H9 (cell line): ENCODE measurements at regions not wholly inside any gene's neighbourhood (a gene's known extent, or its start where the extent isn't known, plus 50 kb on each side); places are given as distances from the start of the nearest gene placed in this dataset.

Experiments used
- DNase-seq: peaks from one replicate; pipeline ENCODE4 v3.0.0-alpha.2; 2017
- H2AFZ ChIP-seq: one replicate; pipeline ENCODE4 v1.6.1; 2013; ENCODE audit warnings: mild to moderate bottlenecking, low read length, control low read depth, moderate library complexity
- H2AK5ac ChIP-seq: 2 replicates; pipeline ENCODE4 v1.6.1; 2013; ENCODE audit warnings: low read length, control low read depth, mixed read lengths; ENCODE audit not compliant: insufficient read length
- H2BK120ac ChIP-seq: one replicate; pipeline ENCODE4 v1.6.1; 2013; ENCODE audit warnings: low read depth, mild to moderate bottlenecking, low read length, control low read depth, inconsistent platforms; ENCODE audit not compliant: poor library complexity, severe bottlenecking
- H2BK12ac ChIP-seq: 2 replicates; pipeline ENCODE4 v1.6.1; 2013; ENCODE audit warnings: low read length, control low read depth, mixed read lengths, low read depth; ENCODE audit not compliant: insufficient read length
- H2BK15ac ChIP-seq: 2 replicates; pipeline ENCODE4 v1.6.1; 2013; ENCODE audit warnings: low read depth, low read length, control low read depth
- H2BK20ac ChIP-seq: one replicate; pipeline ENCODE4 v1.6.1; 2013; ENCODE audit warnings: low read depth, mild to moderate bottlenecking, low read length, control low read depth, inconsistent platforms; ENCODE audit not compliant: poor library complexity, severe bottlenecking
- H2BK5ac ChIP-seq: 2 replicates; pipeline ENCODE4 v1.6.1; 2013; ENCODE audit warnings: low read length, control low read depth, mixed read lengths; ENCODE audit not compliant: insufficient read length
- H3K14ac ChIP-seq: 2 replicates; pipeline ENCODE4 v1.6.1; 2013; ENCODE audit warnings: low read length, control low read depth; ENCODE audit not compliant: insufficient read depth
- H3K18ac ChIP-seq: 2 replicates; pipeline ENCODE4 v1.6.1; 2013; ENCODE audit warnings: low read depth, mild to moderate bottlenecking, mixed read lengths, low read length, control low read depth; ENCODE audit not compliant: insufficient read length
- H3K23ac ChIP-seq: 2 replicates; pipeline ENCODE4 v1.6.1; 2013; ENCODE audit warnings: low read length, control low read depth, mixed read lengths, low read depth; ENCODE audit not compliant: insufficient read length
- H3K23me2 ChIP-seq: 2 replicates; pipeline ENCODE4 v1.6.1; 2013; ENCODE audit warnings: low read depth, mild to moderate bottlenecking, mixed read lengths, low read length, control low read depth; ENCODE audit not compliant: insufficient read length, poor library complexity, severe bottlenecking
- H3K27ac ChIP-seq: 2 replicates; pipeline ENCODE4 v1.5.1; 2013; ENCODE audit warnings: low read length, control low read depth, mixed read lengths, low read depth; ENCODE audit not compliant: insufficient read length
- H3K27me3 ChIP-seq: 2 replicates; pipeline ENCODE4 v1.6.1; 2013; ENCODE audit warnings: low read length, control low read depth, inconsistent platforms; ENCODE audit not compliant: insufficient read depth
- H3K4ac ChIP-seq: 2 replicates; pipeline ENCODE4 v1.6.1; 2013; ENCODE audit warnings: low read depth, mild to moderate bottlenecking, control low read depth, inconsistent platforms, low read length, moderate library complexity
- H3K4me1 ChIP-seq: 2 replicates; pipeline ENCODE4 v1.6.1; 2013; ENCODE audit warnings: low read length, control low read depth, inconsistent platforms; ENCODE audit not compliant: insufficient read depth
- H3K4me2 ChIP-seq: 2 replicates; pipeline ENCODE4 v1.6.1; 2013; ENCODE audit warnings: low read length, control low read depth, mixed read lengths; ENCODE audit not compliant: insufficient read length, insufficient read depth
- H3K56ac ChIP-seq: 2 replicates; pipeline ENCODE4 v1.6.1; 2013; ENCODE audit warnings: low read depth, mild to moderate bottlenecking, mixed read lengths, low read length, control low read depth; ENCODE audit not compliant: insufficient read length
- H3K79me1 ChIP-seq: 2 replicates; pipeline ENCODE4 v1.6.1; 2013; ENCODE audit warnings: low read depth, mild to moderate bottlenecking, moderate library complexity, low read length, control low read depth, inconsistent platforms; ENCODE audit not compliant: insufficient read depth, poor library complexity, severe bottlenecking
- H3K79me2 ChIP-seq: 2 replicates; pipeline ENCODE4 v1.6.1; 2013; ENCODE audit warnings: low read length, control low read depth, inconsistent platforms; ENCODE audit not compliant: insufficient read depth
- H3K9ac ChIP-seq: 2 replicates; pipeline ENCODE4 v1.6.1; 2013; ENCODE audit warnings: low read length, control low read depth, mixed read lengths; ENCODE audit not compliant: insufficient read length; ENCODE audit errors: extremely low read depth
- H3K9me3 ChIP-seq: one replicate; pipeline ENCODE4 v1.6.1; 2013; ENCODE audit warnings: low read depth, low read length, inconsistent platforms; ENCODE audit not compliant: control insufficient read depth
- H3T11ph ChIP-seq: one replicate; pipeline ENCODE4 v1.6.1; 2013; ENCODE audit warnings: mild to moderate bottlenecking, low read length, control low read depth, inconsistent platforms
- H4K20me1 ChIP-seq: one replicate; pipeline ENCODE4 v1.6.1; 2013; ENCODE audit not compliant: control insufficient read depth, insufficient read length, insufficient read depth
- H4K5ac ChIP-seq: 2 replicates; pipeline ENCODE4 v1.6.1; 2013; ENCODE audit warnings: low read depth, mild to moderate bottlenecking, mixed read lengths, low read length, control low read depth; ENCODE audit not compliant: insufficient read length
- H4K8ac ChIP-seq: replicated peaks from 2 replicates; pipeline ENCODE4 v1.6.1; 2013; ENCODE audit warnings: low read length, control low read depth, mixed read lengths, low read depth; ENCODE audit not compliant: insufficient read length
- H4K91ac ChIP-seq: 2 replicates; pipeline ENCODE4 v1.6.1; 2013; ENCODE audit warnings: low read depth, mild to moderate bottlenecking, moderate library complexity, mixed read lengths, low read length, control low read depth; ENCODE audit not compliant: insufficient read length
- H3K27ac Mint-ChIP-seq, 3 experiments: 2 replicates in 2 of 3; 3 replicates in 1 of 3; pipeline ENCODE4 v1.8.0; 2020 to 2021; ENCODE audit warnings: mixed read lengths in 3 of 3, mild to moderate bottlenecking in 1 of 3, moderate library complexity in 1 of 3
- H3K27me3 Mint-ChIP-seq: 2 replicates; pipeline ENCODE4 v1.8.0; 2021; ENCODE audit warnings: low read depth, mild to moderate bottlenecking, moderate library complexity, mixed read lengths
- H3K36me3 Mint-ChIP-seq, 3 experiments: 2 replicates in 2 of 3; 3 replicates in 1 of 3; pipeline ENCODE4 v1.8.0; 2020 to 2021; ENCODE audit warnings: low read depth in 3 of 3, mixed read lengths in 3 of 3; ENCODE audit not compliant: insufficient read depth in 1 of 3
- H3K4me1 Mint-ChIP-seq, 2 experiments: 2 replicates each; pipeline ENCODE4 v1.8.0; 2020; ENCODE audit warnings: mixed read lengths in 2 of 2
- H3K4me3 Mint-ChIP-seq, 2 experiments: 2 replicates in 1 of 2; 3 replicates in 1 of 2; pipeline ENCODE4 v1.8.0; 2020 to 2021; ENCODE audit warnings: mild to moderate bottlenecking in 2 of 2, mixed read lengths in 2 of 2, moderate library complexity in 1 of 2
- H3K9me3 Mint-ChIP-seq, 2 experiments: 2 replicates in 1 of 2; 3 replicates in 1 of 2; pipeline ENCODE4 v1.8.0; 2020; ENCODE audit warnings: mild to moderate bottlenecking in 2 of 2, mixed read lengths in 2 of 2, moderate library complexity in 1 of 2
- CTCF ChIP-seq: fragments of 200-600 bp; sonication (generic); conservative IDR thresholded peaks from 3 replicates; pipeline ENCODE4 v1.8.0; 2021; ENCODE audit warnings: antibody characterized with exemption, mild to moderate bottlenecking
- WGBS: extraction: QIAGEN DNeasy Blood & Tissue Kit; methylation state at CpG from one replicate; pipeline ENCODE4 v1.1.7; 2013; ENCODE audit warnings: missing lambda C conversion rate, low lambda C conversion rate, mixed read lengths; ENCODE audit not compliant: insufficient read length; ENCODE audit errors: extremely low coverage; 5-methylcytosine and 5-hydroxymethylcytosine counted together

GRCh38 chr1:213492161-213493041 lies 441.4 kb downstream of the RPS6KC1 start:
- Histone ChIP-seq H3K79me2 (no peaks in the 10 kb centered on the region), H2BK12ac (no peak overlapping the region), H2BK15ac (no peak overlapping the region), H3K9ac (no peak overlapping the region), H2BK20ac (no peak overlapping the region), H2AFZ (no peak overlapping the region), H3K4me2 (no peak overlapping the region), H3K14ac (no peak overlapping the region), H3K27ac (no peak overlapping the region), H4K8ac (no peak overlapping the region), H2BK120ac (no peak overlapping the region), H4K91ac (no peak overlapping the region), H3K23me2 (no peaks in the 10 kb centered on the region), H2BK5ac (no peak overlapping the region), H3K4me1 (no peaks in the 10 kb centered on the region), H3K27me3 (no peaks in the 10 kb centered on the region), H4K5ac (no peak overlapping the region), H3K23ac (no peak overlapping the region), H3T11ph (no peak overlapping the region), H3K18ac (no peak overlapping the region), H3K79me1 (no peaks in the 10 kb centered on the region), H3K56ac (no peak overlapping the region), H2AK5ac (no peak overlapping the region), H4K20me1 (no peaks in the 10 kb centered on the region), H3K9me3 (no peaks in the 10 kb centered on the region), H3K4ac (no peak overlapping the region)
- no peaks in the 10 kb centered on the region for H3K4me1 Mint-ChIP-seq
- DNase-seq: no peak
- H3K4me3 Mint-ChIP-seq: no peak overlapping the region
- H3K9me3 Mint-ChIP-seq: no peaks in the 10 kb centered on the region
- no peak overlapping the region; a peak in 1 of 7 replicates for H3K27ac Mint-ChIP-seq
- no peaks in the 10 kb centered on the region for H3K27me3 Mint-ChIP-seq
- no peaks in the 10 kb centered on the region for H3K36me3 Mint-ChIP-seq
- WGBS: no CpG with 5 or more reads among the region's 21 CpGs
- TF ChIP-seq CTCF: no peak
